Activated CD4-positive, alpha-beta T cell treated with anti-CD3 and anti-CD28 coated beads, Interleukin-2, Interleukin-6, amounts not matched to agents 100 ng/mL and 50 ng/mL, durations not matched to agents 16 hours and 8 hours (primary cell): ENCODE measurements at regions not wholly inside any gene's neighbourhood (a gene's known extent, or its start where the extent isn't known, plus 50 kb on each side); places are given as distances from the start of the nearest gene placed in this dataset.

Experiments
- DNase-seq: peaks from one replicate; pipeline ENCODE4 v3.0.0-alpha.2; 2020

- no peak for DNase-seq
Measured at GRCh38 chr15:94177112-94177511, 54.2 kb upstream of the MCTP2 start.

GRCh38 chr15:94175420-94175819 is 55.9 kb upstream of the MCTP2 start:
- peak; percentile 12 for DNase-seq

- peak; percentile 65 for DNase-seq
Measured at GRCh38 chr15:94174399-94174802, 57.0 kb upstream of the MCTP2 start.

- peak; percentile 17 for DNase-seq
Measured at GRCh38 chr15:94168250-94168649, 63.1 kb upstream of the MCTP2 start.

GRCh38 chr15:94164971-94165370 is 66.4 kb upstream of the MCTP2 start:
- no peak for DNase-seq

GRCh38 chr15:94164202-94164807 is 67.1 kb upstream of the MCTP2 start:
- DNase-seq = peak; percentile 79

GRCh38 chr15:94162939-94163338 is 68.4 kb upstream of the MCTP2 start:
- DNase-seq = no peak

GRCh38 chr15:94154255-94154654 is 77.1 kb upstream of the MCTP2 start:
- no peak for DNase-seq

GRCh38 chr15:94145046-94145445 is 86.3 kb upstream of the MCTP2 start:
- no peak for DNase-seq

- DNase-seq = no peak
Measured at GRCh38 chr15:94141802-94142201, 89.6 kb upstream of the MCTP2 start.

- no peak for DNase-seq
Measured at GRCh38 chr15:94135486-94136147, 95.7 kb upstream of the MCTP2 start.

- no peak for DNase-seq
Measured at GRCh38 chr15:94131875-94132274, 99.5 kb upstream of the MCTP2 start.

GRCh38 chr15:94130504-94130903 is 100.9 kb upstream of the MCTP2 start:
- DNase-seq = no peak

- no peak for DNase-seq
Measured at GRCh38 chr15:94127006-94127405, 104.4 kb upstream of the MCTP2 start.

- DNase-seq = no peak
Measured at GRCh38 chr15:94125698-94126097, 105.7 kb upstream of the MCTP2 start.

GRCh38 chr15:94125156-94125555 is 106.2 kb upstream of the MCTP2 start:
- no peak for DNase-seq

- DNase-seq = no peak
Measured at GRCh38 chr15:94122516-94122915, 108.8 kb upstream of the MCTP2 start.

GRCh38 chr15:94119923-94120775 is 111.2 kb upstream of the MCTP2 start:
- peak; percentile 78 for DNase-seq

- DNase-seq = no peak
Measured at GRCh38 chr15:94119298-94119811, 112.0 kb upstream of the MCTP2 start.

- DNase-seq = no peak
Measured at GRCh38 chr15:94110476-94111130, 120.8 kb upstream of the MCTP2 start.

- DNase-seq = no peak
Measured at GRCh38 chr15:94107652-94108051, 123.7 kb upstream of the MCTP2 start.

GRCh38 chr15:94105760-94106159 is 125.6 kb upstream of the MCTP2 start:
- DNase-seq = no peak

- no peak for DNase-seq
Measured at GRCh38 chr15:94100863-94101262, 130.5 kb upstream of the MCTP2 start.
